NB4 (cell line): ENCODE measurements at regions not wholly inside any gene's neighbourhood (a gene's known extent, or its start where the extent isn't known, plus 50 kb on each side); places are given as distances from the start of the nearest gene placed in this dataset.

Source experiments
- DNase-seq: peaks from one replicate; pipeline ENCODE4 v3.0.0; 2010; ENCODE audit warnings: low read depth
- H3K4me3 ChIP-seq: one replicate; pipeline ENCODE4 v1.5.1; 2011; ENCODE audit warnings: mild to moderate bottlenecking, low read depth, low read length, moderate library complexity
- CTCF ChIP-seq: IDR thresholded peaks from one replicate; pipeline ENCODE4 v1.5.1; 2012; ENCODE audit warnings: low read depth, low read length
- MAX ChIP-seq: IDR thresholded peaks from 2 replicates; pipeline ENCODE4 v1.6.1; 2011; ENCODE audit warnings: low read depth, low read length
- MYC ChIP-seq: IDR thresholded peaks from 2 replicates; pipeline ENCODE4 v1.6.1; 2011; ENCODE audit warnings: low read depth, low read length
- POLR2A ChIP-seq: IDR thresholded peaks from 2 replicates; pipeline ENCODE4 v1.6.1; 2011; ENCODE audit warnings: mild to moderate bottlenecking; ENCODE audit not compliant: insufficient read length; ENCODE audit errors: extremely low read depth

GRCh38 chr13:97057176-97057575 is 62.9 kb upstream of the OXGR1 start:
- TF ChIP-seq MYC (no peak), CTCF (no peak), MAX (no peak), POLR2A (no peak)
- H3K4me3 ChIP-seq, result no peak overlapping the region
- DNase-seq, result no peak

- no peak overlapping the region for H3K4me3 ChIP-seq
- TF ChIP-seq MAX (no peak), CTCF (no peak), MYC (no peak), POLR2A (no peak)
- DNase-seq, result no peak
Measured at GRCh38 chr13:97058391-97058790, 64.1 kb upstream of the OXGR1 start.

- no peak overlapping the region for H3K4me3 ChIP-seq
- TF ChIP-seq CTCF, result no peak
- no peak for TF ChIP-seq MAX
- TF ChIP-seq MYC, result no peak
- no peak for TF ChIP-seq POLR2A
- DNase-seq, result no peak
Measured at GRCh38 chr13:97058926-97059325, 64.7 kb upstream of the OXGR1 start.

- DNase-seq, result no peak
- TF ChIP-seq MYC (no peak), CTCF (no peak), POLR2A (no peak), MAX (no peak)
- H3K4me3 ChIP-seq, result no peak overlapping the region
Measured at GRCh38 chr13:97067017-97067895, 73.0 kb upstream of the OXGR1 start.

GRCh38 chr13:97068151-97068550 is 73.9 kb upstream of the OXGR1 start:
- no peak for DNase-seq

More at GRCh38 chr13:97068151-97068550, 73.9 kb upstream of the OXGR1 start:
- H3K4me3 ChIP-seq, result no peak overlapping the region
- TF ChIP-seq MYC, result no peak
- TF ChIP-seq CTCF, result no peak
- no peak for TF ChIP-seq MAX
- no peak for TF ChIP-seq POLR2A
